NCI-H510A (cell line): ENCODE measurements at regions not wholly inside any gene's neighbourhood (a gene's known extent, or its start where the extent isn't known, plus 50 kb on each side); places are given as distances from the start of the nearest gene placed in this dataset.
A peak's percentile ranks its signal among the peaks of the same experiment; 100 is the strongest.
"Not testable (repeated sequence)": the region's sequence is repeated elsewhere in the genome, so short reads cannot be mapped to it uniquely, and the experiment has no call there.

Experiments used
- DNase-seq: peaks from one replicate; lab custom pipeline; 2025; lab: John Stamatoyannopoulos, UW

DNA sequence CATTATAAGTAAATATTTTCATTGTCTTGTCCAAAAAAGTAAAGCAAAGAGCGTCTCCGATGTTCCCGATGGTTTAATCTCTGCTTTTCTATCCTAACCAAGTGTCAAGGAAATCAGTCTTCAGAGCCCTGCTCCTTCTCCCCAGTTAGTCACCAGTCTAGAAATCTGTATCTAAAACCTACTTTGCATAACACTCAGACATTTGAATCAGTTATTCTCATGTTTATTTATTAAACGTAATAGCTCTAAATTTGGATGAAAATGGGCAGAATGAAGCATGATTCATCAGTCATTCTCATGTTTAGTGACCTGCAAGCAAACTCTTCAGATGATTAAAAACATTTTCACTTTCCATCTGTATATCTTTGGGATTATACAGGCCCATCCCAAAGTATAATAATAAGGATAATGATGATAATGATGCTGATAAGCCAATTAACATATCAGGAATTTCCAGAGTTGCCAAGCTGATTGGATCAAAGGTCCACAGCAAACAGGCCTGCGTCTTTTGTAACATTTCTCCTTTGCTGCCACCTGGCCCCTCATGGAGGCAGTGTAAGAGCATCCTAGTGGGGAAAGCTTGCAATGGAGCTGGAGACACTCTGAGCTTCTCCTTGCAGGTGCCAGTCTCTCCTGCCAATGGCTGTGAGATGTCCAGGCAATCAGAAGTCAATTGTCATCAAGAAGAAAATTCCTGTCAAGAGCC, 273.9 kb downstream of the IGSF11 start:
- DNase-seq: peak; percentile 16

DNA sequence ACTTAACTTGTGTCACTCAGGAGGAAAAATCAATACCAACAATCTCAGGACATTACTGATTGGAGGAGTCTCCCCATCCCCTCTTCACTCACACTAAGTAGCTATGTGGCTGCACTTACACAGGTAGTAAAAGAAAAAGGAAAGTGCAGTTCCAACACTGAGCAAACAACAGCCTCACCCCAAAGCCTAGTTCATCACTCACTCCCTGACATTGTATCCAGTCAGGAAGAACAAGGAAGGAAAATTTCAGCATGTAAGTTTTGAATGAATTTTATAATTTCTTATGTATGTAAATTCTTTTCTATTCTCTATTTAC, 273.4 kb downstream of the IGSF11 start:
- DNase-seq: no peak

DNA sequence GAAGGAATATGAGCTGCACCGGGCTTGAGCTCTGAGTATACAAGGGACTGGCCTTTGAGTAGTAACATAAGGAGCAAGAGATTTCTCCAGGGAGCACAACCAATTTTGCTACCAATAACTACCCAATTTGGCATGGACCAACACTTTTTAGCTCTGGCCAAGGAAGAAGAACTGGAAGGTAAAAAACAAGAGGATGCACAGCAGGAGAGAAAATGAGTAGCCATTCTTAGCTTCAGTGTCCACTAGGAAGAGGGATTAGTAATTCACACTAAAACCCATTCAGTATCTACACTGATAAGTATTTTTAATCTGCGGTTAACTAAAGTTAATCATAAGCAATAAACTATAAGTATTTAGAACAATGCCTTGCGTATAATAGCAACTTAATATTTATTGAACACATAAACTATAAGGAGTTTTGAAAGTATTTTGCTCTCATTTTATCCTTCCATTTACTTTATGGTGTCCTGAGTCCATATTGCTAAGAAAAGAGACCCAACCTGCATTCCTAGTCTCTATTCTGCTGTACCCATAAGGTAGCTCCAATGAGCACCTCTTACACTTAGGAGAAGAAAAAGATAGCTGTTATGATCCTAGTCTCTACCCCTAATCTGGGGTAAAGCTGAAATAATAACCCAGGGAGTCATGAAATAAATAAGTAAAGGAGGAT, 268.9 kb downstream of the IGSF11 start:
- no peak for DNase-seq

DNA sequence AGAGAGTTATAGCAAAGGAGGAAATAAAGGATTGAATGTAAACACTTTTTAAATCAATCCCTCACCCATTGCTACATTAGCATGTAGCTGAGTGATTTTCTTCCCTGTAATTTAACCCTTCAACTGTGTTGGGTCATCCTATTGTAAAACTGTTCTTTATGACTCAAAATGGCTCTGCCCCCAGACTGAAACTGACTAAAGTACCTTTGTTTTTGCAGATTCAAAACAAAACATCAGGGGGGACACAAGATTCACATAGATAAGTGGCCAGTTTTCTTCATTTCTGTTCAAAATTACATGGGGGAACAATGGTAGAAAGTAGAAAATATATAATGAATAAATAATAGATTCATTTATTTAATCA, 268.4 kb downstream of the IGSF11 start:
- no peak for DNase-seq

GRCh38 chr3:118772036-118772435, 262.6 kb downstream of the IGSF11 start:
- no peak for DNase-seq

DNA sequence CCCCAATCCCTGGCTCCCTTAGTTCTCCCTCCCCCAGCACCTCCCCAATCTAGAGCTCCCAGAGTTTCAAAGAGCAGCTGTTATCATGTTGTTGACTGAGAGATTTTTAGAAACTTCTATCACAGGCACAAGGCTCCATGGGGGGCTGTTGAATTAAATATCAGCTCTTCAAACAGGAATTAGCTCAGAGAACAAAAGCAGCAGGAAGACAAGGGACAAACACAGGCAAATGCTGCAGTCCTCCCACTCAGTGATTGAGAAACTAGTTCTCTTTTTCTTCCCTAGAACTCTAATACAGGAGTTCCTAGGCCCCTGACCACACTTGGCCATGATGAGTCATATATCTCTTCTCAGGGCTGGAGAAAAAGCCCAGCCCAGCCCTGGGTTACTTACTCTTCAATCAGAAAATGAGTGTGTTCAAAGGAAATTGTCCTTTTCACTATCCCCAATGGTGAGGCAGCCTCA, 262.1 kb downstream of the IGSF11 start:
- no peak for DNase-seq

- no peak for DNase-seq
Measured at GRCh38 chr3:118775021-118775420, 259.6 kb downstream of the IGSF11 start.

GRCh38 chr3:118778201-118778600, 256.4 kb downstream of the IGSF11 start:
- no peak for DNase-seq

DNA sequence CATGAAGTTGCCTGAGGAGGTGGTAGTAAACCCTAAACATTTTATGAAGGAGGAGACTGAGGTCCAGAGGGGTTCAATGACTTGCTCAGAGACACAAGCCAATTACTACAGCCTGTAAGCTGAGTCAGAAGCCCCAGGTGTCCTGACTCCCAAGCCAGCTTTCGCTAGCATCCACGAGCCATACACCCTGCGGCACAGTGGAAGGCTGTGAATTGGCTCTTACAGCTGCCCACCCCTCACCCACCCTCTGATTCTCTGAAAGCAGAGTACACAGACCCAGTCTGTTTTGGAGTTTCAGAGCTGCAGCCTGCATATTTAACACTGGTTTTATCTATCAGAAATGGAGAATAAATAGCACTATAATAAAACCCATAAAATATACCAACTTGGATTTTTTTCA, 253.4 kb downstream of the IGSF11 start:
- DNase-seq: no peak

DNA sequence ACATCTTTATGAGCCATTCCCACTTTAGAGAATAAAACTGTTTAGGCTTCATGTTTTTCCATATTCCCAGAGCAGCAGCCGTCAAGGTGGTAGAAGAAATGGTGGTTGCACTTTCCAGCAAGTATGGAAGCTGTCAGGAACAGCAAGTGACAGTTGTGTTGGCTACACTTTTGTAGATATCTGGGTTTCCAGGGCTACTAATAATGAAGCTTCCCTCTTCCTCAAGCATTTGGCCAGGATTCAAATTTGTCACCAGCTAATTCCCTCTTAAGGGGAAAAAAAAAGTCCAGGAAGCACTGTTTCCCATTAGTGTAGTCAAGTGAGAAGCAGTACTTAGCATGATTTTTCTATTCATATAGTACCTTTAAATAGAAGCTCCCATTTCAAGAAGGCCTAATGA, 252.8 kb downstream of the IGSF11 start:
- no peak for DNase-seq

DNA sequence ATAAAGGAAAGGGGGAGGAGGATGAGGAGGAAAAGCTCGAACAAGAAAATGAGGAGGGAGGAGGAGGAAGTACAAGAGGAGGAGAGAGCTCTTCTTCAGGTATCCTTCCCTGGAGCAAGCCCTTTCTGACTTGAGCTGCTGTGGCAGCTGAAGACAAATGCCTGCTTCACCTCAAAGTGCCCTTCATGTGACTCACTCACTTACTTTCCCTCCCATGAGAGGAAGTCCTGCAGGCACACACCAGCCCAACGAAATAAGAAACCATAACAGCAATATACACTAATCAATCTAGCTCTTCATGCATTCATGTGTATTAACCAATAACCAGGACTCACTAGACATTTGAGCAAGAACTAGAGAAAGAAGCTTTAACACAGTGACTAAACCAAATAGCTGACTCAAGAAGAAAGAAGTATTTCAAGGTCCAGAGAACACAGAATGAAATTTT, 251.9 kb downstream of the IGSF11 start:
- DNase-seq: no peak

- no peak for DNase-seq
Measured at GRCh38 chr3:118785415-118785814, 249.2 kb downstream of the IGSF11 start.

GRCh38 chr3:118791246-118791645, 243.4 kb downstream of the IGSF11 start:
- DNase-seq: no peak

- DNase-seq: no peak
Measured at GRCh38 chr3:118792191-118792590, 242.5 kb downstream of the IGSF11 start.

GRCh38 chr3:118793176-118793575, 241.5 kb downstream of the IGSF11 start:
- no peak for DNase-seq

- no peak for DNase-seq
Measured at GRCh38 chr3:118799303-118799702, 235.3 kb downstream of the IGSF11 start.

DNA sequence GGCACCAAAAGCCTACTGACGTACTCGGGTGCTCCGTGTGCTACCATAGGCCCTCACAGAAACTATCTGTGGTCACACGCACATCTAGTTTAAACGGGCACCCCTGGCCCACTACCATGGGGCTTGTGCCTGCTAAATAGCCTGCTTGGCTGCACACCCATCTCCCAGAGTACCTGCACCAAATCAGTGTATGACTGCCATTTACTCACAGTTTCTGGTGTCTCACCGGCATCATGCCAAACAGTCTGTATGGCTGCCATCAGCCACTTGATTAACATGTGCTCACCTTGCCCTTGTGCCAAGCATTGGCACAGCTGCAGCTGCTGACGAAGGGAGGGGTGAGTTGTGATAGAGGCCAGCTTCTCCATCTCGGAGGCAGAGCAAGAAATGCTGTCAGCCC, 232.7 kb downstream of the IGSF11 start:
- no peak for DNase-seq

- no peak for DNase-seq
Measured at GRCh38 chr3:118802325-118803095, 232.1 kb downstream of the IGSF11 start.

- DNase-seq: no peak
Measured at GRCh38 chr3:118803096-118803476, 231.6 kb downstream of the IGSF11 start.

DNA sequence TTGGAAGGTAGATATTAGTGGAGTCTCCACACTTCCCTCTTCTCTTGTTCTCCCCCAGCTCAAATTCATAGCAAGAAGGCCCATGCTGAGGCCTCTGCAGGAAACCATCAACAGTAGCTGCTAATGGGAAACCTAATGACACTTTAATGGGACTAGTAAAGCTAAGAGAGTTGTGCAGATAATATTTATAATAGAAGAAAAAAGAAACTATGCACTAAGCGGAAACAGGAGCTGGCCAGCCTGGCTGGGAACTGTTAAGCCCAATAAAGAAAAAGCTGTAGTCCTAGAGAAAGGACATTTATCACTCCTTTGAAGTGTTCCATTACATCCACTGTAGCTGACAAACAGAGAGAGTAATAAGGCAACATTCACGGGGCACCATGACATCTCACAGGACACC, 229.6 kb downstream of the IGSF11 start:
- no peak for DNase-seq

DNA sequence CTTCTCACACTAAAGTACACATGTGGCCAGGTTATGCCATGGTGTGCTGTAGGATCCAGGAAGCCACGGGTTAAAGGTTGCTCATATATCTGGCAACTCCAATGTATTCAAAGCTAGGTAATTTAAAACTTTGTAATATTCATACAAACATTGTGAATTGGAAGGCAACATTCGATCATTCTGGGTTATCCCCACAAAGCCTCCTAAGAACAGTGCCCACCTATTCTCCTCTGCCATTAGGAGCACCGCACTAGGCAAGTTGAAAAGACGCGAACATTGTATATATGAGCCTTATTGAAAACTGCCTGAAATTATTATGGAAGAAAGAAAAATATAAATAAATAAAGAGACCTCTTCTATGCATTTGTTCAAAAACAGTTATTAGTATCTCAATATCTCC, 228.2 kb downstream of the IGSF11 start:
- no peak for DNase-seq

DNA sequence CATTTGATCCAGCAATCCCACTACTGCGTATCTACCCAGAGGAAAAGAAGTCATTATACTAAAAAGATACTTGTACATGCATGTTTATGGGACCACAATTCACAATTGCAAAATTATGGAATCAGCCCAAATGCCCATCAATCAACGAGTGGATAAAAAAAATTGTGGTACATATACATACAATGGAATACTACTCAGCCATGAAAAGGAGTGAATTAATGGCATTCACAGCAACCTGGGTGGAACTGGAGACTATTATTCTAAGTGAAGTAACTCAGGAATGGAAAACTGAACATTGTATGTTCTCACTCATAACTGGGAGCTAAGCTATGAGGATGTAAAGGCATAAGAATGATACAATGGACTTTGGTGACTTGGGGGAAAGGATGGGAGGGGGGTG, 227.3 kb downstream of the IGSF11 start:
- DNase-seq: not testable (repeated sequence)

DNA sequence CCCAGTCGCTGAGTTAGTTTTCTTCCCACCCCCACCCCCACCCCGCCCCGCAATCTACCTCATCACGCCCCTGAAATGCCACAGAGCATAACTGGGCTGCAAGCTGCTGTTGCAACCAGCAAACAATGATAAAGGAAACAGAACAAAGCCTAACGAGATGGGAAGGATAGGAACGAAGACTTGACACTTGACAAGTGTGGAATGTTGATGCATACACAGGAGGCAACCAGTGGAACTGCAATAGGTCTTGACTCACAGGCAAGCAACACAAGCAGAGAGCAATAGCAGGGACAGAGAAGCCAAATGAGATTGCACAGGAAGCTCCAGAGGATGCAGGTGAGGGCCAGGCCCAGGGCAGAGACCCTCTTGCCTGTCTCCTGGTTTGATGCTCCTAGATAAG, 225.9 kb downstream of the IGSF11 start:
- DNase-seq: no peak
